Upper lobe of left lung (tissue), 4 donors: ENCODE measurements at regions not wholly inside any gene's neighbourhood (a gene's known extent, or its start where the extent isn't known, plus 50 kb on each side); places are given as distances from the start of the nearest gene placed in this dataset.

Source experiments
- CTCF ChIP-seq, 6 experiments: fragments of 450-650 bp in 4 of 6; fragments of 200-600 bp in 2 of 6; sonication (generic) in 2 of 6; IDR thresholded peaks; one replicate each; pipeline ENCODE4 v1.5.1; 2016 to 2019; ENCODE audit warnings: antibody characterized with exemption in 6 of 6
- POLR2AphosphoS5 ChIP-seq, 2 donors: sonication (generic); formaldehyde crosslinking; IDR thresholded peaks; one replicate each; pipeline ENCODE4 v1.5.1; 2017; ENCODE audit warnings: antibody characterized with exemption in 2 of 2

- no peak for TF ChIP-seq CTCF (IDR thresholded peaks at IDR 0.05)
- TF ChIP-seq POLR2AphosphoS5 (IDR thresholded peaks at IDR 0.05) = peak; percentile 19 to 32
Observed at GRCh38 chr3:184472723-184473428, 88.7 kb upstream of the EPHB3 start.
